GM19372 (cell line): ENCODE measurements at regions not wholly inside any gene's neighbourhood (a gene's known extent, or its start where the extent isn't known, plus 50 kb on each side); places are given as distances from the start of the nearest gene placed in this dataset.

ENCODE experiments used
- ATAC-seq: cut with Tn5 transposase; IDR thresholded peaks from one replicate; pipeline ENCODE4 v1.9.1; 2021; ENCODE audit warnings: mild to moderate bottlenecking, low read depth, moderate library complexity; ENCODE audit not compliant: unreplicated experiment

GRCh38 chr1:5812295-5812694, 179.9 kb downstream of the NPHP4 start:
- ATAC-seq = no peak

- no peak for ATAC-seq
These were observed 180.8 kb downstream of the NPHP4 start for GRCh38 chr1:5811419-5811818.

DNA sequence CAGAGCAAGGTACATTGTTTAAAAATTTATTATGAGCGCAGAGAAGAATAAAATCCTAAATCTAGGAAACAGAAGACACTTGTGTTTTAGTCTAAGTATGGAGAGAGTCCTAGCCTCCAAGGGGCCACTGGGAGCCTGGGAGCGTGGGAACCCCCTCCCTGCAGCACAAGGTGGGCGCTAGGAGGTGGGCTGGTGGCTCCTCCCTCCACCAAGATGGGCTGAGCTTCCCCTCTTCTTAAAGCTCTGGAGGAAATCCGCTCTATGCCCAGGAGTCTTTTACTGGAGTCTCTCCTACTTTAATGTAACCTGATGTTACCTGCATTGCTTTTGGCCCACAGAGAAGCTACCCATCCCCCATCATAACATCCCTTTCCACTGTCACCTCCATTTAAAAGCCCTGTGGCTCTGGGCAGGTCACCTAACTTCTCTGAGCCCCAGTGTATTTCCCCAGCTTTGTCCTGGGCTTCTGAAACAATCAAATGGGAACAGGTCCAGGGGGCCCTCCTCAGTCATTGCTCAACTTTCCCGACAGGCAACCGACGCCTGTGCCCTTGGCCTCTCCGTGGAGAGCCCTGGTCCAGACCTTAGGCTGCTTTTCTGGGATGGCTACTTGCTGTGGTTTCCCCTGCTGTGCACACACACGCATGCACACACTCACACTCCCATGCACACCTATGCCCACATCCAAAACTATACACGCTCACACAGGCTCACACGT, 181.5 kb downstream of the NPHP4 start:
- no peak for ATAC-seq

- no peak for ATAC-seq
These were observed 182.1 kb downstream of the NPHP4 start for GRCh38 chr1:5810131-5810530.

DNA sequence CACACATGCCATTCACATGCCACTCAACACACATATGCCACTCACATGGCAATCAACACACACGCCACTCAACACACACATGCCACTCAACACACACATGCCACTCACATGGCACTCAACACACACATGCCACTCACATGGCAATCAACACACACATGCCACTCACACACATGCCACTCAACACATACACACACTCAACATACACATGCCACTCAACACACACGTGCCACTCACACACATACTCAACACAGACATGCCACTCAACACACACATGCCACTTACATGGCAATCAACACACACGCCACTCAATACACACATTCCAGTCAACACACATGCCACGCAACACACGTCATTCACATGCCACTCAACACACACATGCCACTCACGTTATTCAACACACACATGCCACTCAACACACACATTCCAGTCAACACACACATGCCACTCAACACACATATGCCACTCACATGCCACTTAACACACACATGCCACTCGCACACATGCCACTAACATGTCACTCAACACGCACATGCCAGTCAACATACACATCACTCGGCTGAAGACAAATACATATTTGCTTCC, 182.9 kb downstream of the NPHP4 start:
- ATAC-seq = no peak

DNA sequence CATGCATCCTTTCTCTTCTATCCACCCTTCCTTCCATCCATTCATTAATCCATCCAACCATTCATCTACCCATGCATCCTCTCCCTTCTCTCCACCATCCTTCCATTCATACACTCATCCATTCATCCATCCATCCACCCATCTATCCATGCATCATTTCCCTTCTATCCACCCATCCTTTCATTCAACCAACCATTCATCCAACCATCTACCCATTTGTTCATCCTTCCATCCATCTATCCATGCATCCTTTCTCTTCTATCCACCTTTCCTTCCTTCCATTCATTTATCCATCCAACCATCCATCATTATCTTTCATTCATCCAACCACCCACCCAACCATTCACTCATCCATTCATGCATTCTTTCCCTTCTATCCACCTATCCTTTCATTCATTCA, 188.4 kb downstream of the NPHP4 start:
- ATAC-seq = no peak

- no peak for ATAC-seq
These were observed 189.6 kb downstream of the NPHP4 start for GRCh38 chr1:5802606-5803005.

GRCh38 chr1:5798904-5799303, 193.3 kb downstream of the NPHP4 start:
- no peak for ATAC-seq

GRCh38 chr1:5798151-5798730, 194.0 kb downstream of the NPHP4 start:
- no peak for ATAC-seq

GRCh38 chr1:5796028-5796427, 196.2 kb downstream of the NPHP4 start:
- no peak for ATAC-seq

DNA sequence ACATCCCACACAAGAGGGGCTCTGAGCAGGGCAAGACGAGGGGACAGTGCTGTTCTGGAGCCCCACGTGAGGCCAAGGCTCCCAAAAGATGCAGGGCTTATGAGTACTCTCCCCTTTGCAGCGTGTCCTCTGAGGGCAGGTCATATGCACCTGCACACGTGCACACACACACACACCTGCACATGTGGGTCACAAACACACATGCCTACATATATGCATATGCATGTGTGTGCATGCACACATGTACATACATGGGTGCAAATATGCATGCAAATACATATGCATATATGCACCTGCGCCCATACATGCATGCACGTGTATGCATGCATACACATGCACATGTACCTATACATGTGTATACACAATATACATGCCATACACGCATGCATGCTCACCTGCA, 197.9 kb downstream of the NPHP4 start:
- ATAC-seq = no peak

- no peak for ATAC-seq
These were observed 198.7 kb downstream of the NPHP4 start for GRCh38 chr1:5793516-5793915.

- no peak for ATAC-seq
These were observed 211.1 kb downstream of the NPHP4 start for GRCh38 chr1:5781079-5781478.

DNA sequence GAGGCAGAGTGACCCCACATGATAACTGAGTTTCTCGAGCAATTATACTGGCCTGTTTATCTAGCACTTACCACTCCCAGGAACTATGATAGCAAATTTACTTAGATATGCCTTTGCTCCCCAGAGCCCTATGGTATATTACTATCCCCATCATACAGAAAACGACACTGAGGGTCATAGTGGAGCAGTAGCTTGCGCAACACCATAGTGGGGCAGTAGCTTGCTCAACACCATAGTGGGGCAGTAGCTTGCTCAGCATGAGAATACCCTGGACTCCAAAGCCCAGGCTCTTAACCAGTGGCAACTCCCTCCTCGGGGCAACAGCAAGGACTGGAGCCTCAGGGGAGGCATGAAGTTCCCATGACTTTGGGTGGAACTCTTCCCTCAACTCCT, 211.9 kb downstream of the NPHP4 start:
- no peak for ATAC-seq

DNA sequence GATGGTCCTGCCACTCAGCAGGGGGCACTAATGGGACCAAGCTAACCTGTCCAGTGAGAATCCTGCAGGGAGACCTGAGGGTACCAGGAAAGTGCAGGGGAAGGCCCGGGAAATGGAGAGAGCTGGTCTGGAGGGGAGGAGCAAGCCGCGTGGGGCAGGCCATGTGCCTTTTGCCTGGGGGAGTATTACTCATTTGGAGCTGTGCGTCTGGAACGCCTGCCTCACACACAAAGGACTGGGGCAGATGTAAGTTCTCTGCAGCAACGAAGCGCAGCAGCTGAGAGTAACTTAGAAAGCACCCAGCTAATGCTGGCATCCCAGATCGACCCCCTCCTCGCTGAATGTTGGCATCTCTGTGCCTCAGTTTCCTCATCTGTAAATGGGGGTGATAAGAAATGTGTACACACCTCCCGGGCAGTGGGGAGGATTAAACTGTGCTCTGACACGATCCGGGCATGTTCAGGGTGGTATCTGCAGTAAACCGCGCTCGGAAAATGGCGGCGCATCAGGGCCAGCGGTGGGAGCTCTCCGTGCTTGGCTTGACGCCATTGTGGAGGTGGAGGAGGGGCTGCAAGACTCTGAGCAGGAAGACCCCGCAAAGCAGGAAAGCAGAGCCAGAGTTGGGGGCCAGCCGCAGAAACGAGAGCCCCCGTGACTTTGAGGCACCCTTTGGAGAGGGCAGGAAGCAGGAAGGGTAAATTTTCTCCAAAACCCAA, 212.5 kb downstream of the NPHP4 start:
- no peak for ATAC-seq

DNA sequence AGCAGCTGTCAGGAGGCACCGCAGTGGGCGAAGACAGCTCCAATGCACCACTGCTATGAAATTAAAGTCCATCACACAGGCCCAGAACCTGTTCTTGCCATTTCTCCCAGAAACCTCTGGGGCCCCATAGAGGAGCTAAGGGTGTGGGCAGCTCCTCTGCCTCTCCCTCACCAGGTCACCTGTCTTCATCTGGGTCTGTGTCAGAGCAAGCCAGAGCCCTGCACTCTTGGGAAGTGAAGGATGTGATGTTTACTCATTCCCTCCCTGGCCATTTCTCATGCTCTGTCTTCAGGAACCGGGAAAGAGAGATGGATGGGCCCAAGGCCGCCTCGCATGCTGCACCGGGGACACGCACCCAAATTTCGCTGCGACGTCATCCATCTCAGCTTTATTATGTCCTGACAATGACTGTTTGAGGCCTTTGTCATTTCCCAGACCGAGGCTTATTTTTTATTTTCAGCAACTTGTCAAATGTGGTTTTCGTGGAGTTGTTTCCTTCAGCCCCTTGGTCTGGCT, 216.1 kb downstream of the NPHP4 start:
- no peak for ATAC-seq

GRCh38 chr1:5774019-5774418, 218.2 kb downstream of the NPHP4 start:
- no peak for ATAC-seq

- ATAC-seq = no peak
These were observed 220.4 kb downstream of the NPHP4 start for GRCh38 chr1:5771788-5772187.

GRCh38 chr1:5770981-5771765, 221.1 kb downstream of the NPHP4 start:
- no peak for ATAC-seq

DNA sequence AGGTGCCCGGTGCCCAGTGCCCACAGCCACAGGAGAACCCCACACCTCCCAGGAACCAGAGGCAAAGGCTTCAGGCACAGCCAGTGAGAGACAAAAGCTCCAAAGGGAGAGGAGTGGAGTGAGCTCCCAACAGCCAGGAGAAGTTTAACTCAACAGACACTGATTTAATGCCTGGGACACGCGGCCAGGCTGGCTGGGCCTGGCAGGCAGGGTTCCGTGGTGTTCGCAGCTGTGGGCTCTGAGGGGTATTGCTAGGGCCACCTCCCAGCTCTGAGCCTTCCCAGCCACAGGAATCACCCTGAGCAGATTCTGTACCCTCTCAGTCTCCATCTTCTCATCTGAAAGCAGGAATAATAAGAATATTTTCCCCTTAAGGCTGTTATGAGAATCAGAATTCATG, 222.5 kb downstream of the NPHP4 start:
- no peak for ATAC-seq

DNA sequence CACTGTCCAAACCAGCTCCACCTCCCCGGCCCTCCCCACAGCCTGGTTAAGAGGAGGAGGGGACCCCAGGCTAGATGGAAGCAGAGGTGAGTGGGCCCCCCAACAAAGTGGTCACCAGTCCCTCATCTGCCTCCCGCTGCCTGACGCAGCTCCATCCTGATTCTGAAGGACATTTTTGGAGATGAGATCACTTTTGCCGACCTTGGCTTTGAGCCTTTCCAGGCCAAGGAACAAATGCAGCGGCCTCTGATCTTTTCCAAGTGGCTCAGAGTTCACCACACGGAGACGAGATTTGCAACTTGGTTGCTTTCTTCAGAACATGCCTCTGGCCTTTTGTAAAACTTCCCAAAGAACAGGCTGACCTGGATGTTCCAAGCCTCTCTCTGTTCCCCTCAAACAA, 223.1 kb downstream of the NPHP4 start:
- ATAC-seq = no peak
